ENCODE measurements at regions not wholly inside any gene's neighbourhood (a gene's known extent, or its start where the extent isn't known, plus 50 kb on each side); places are given as distances from the start of the nearest gene placed in this dataset.
"Not testable (repeated sequence)": the region's sequence is repeated elsewhere in the genome, so short reads cannot be mapped to it uniquely, and the experiment has no call there.

DNA sequence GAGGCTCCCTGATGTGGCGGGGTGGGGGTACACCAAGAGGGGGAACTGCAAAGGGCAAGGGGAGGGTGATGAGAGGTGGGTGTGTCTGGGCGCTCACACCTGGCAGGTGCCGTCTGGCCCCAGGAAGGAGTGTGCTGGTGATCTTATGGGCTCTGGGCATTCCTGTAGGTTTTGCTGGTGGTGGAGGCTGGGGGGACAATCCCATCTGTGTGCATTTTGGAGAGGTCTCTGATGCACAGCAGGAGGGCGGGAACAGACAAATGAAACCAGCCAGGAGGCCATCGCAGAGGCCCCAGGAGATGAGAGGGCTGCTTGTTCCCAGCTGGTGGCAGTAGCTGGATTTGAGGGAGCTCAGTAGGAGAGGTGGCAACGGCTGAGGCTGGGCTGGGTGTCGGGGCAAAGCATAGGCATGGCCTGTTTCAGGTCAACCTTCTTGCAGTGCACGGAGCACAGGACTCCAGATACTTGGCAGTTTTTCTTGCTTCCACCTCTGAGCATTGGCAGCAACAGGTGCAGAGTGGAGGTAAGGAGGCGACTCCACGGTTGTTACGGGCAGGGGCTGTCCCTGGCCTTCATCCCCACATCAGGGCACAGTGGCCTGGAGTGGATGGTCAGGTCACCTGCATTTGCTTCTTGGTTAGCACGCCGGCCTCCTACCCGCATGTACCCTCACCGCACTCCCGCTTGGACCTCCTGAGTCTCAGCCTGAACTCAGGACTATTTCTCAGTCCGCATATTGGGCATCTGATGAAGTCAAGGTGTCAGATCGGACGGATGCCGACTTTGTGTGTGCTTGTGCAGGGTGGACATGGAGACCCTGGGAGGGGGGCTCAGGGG lies 194.2 kb upstream of the HDAC4 start:
- DNase-seq: no peak

DNA sequence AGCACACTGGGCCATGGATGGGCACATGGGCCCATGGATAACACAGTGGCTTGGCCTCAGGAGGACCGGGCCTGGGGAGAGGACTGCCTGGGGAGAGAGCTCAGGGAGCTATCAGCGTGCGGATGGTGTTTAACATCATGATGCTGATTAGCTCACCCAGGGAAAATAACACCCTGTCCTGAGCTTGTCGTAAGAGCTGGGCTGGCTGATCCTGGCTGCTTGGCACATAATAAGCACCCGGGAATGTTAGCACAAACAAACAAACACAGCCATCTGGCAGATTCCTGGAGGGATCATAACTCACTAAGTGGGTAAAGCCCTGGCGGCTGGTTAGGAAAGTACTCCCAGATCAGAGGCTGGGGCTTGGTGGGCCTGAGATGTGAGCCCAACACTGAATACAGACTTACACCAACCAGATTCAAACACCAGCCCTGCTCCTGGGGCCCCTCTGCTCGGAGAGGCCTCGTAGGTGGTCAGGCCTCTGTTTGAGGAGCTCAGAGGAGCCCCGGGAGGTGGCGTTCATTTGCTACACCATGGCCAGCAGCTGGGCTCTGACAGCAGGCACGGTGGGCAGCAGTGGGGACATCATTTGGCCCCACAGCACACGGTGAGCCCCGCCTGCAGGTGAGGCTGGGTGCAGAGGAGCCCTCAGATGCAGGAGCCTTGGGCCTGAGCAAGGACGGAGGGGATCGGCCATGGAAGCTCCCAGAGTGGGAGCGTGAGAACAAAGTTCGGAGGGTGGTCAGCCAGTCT lies 193.4 kb upstream of the HDAC4 start:
- no peak for DNase-seq

DNA sequence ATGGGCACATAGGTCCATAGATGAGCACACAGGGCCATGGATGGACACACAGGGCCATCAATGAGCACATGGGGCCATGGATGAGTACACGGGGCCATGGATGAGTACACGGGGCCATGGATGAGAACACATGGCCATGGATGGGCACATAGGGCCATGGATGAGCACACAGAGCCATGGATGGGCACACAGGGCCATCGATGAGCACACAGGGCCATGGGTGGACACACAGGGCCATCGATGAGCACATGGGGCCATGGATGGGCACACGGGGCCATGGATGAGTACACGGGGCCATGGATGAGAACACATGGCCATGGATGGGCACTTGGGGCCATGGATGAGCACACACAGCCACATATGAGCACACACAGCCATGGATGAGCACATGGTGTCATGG lies 192.6 kb upstream of the HDAC4 start:
- DNase-seq: no peak

DNA sequence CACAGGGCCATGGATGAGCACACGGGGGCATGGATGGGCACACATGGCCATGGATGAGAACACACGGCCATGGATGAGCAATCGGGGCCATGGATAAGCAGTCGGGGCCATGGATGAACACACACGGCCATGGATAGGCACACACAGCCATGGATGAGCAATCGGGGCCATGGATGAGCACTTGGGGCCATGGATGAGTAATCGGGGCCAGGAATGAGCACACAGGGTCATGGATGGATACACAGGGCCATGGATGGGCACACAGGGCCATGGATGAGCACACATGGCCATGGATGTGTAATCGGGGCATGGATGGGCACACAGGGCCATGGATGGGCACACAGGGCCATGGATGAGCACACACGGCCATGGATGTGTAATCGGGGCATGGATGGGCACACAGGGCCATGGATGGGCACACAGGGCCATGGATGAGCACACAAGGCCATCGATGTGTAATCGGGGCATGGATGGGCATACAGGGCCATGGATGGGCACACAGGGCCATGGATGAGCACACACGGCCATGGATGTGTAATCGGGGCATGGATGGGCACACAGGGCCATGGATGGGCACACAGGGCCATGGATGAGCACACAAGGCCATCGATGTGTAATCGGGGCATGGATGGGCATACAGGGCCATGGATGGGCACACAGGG lies 191.9 kb upstream of the HDAC4 start:
- not testable (repeated sequence) for DNase-seq

DNA sequence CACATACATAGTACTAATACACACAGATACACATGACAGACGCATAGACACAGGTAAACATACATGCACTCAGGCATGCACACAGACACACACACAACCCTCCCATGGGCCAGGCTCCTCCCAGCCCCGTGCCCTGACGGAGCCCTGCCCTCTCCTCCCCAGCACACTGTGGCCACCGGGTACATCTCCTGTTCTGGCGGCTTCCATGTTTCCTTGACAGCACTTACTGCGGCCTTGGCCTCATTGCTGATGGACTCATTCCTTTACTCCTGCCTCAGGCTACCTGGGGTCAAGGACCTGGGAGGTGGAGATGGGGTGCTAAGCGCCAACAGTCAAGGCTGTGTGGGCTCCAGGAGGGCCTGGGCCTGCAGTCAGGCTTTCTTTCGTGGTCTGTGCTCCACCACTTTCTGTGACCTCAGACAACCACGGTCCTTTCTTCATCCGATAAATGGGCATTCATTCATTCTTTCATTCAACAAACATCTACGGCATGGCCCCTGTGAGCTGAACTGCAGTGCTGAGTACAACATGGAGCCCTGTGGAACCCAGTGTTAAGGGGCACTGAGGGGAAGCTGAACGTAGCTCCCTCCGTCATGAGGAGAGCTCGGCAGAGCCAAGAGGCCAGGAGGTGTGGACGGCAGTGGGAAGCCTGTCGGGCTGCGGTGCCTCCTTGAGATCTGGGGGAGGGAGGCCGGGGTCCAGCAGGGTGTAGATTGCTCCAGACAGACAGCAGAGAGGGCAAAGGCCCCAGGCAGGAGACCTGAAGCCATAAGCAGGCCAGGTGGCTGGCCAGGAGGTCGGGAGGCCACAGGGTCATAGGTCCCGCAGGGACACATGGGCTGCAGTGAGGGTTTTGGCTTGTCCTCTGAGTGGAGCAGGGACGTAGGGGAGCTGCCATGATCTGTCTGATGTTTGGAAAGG lies 190.4 kb upstream of the HDAC4 start:
- no peak for DNase-seq

DNA sequence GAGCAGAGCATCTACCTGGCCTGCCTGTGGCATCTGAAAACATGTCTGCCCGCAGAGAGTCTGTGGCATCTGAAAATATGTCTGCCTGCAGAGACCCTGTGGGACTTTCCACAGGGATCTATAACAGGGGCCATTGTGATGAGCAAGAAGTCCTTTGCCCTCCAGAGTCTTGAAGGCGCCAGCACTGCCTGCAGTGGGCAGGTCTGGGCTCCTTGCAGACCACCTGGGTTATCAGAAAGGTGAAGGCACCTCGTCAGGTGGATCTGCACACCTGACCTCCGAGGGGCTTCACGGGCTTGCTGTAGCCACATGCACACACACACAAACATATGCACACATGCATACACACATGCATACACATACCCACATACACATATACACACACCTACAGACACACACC lies 189.5 kb upstream of the HDAC4 start:
- DNase-seq: no peak

DNA sequence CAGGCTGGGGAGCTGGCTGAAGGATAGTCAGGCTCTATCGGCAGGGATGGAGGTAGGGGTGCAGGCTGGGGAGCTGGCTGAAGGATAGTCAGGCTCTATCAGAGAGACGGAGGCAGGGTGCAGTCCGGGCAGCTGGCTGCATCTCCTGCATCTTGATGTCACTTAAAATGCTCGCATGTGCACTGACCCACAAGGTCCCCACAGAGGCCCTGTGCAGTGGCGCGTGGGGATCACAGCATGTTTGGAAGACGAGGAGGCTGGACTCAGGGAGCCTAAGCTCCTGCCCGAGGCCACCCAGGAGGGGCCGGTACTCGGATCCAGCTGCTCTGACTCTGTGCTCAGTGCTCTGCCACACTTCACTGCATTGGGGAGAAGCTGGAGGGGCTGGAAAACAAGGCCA lies 189.0 kb upstream of the HDAC4 start:
- DNase-seq: no peak

DNA sequence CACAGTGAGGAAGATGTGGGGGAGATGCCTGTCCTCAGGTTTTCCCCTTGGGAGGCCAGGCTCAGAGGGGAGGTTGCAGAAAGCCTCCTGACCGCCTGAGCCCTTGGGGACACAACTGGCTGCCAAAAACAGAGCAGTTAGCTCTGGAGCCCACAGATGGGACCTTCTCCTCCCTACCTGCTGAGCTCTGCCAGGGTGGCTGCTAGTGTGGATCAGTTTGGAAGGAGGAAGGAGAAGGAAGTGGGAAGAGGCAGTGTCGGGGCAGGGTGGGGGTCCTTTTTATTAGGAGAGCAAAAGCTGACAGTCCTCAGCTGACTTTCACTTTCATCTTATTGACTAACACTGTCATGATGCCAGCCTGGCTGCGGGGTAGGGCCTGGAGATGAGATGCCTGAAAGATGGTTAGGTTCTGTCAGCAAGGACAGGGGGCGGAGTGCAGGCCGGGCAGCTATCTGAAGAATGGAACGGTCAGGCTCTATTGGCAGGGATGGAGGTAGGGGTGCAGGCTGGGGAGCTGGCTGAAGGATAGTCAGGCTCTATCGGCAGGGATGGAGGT lies 188.5 kb upstream of the HDAC4 start:
- no peak for DNase-seq

DNA sequence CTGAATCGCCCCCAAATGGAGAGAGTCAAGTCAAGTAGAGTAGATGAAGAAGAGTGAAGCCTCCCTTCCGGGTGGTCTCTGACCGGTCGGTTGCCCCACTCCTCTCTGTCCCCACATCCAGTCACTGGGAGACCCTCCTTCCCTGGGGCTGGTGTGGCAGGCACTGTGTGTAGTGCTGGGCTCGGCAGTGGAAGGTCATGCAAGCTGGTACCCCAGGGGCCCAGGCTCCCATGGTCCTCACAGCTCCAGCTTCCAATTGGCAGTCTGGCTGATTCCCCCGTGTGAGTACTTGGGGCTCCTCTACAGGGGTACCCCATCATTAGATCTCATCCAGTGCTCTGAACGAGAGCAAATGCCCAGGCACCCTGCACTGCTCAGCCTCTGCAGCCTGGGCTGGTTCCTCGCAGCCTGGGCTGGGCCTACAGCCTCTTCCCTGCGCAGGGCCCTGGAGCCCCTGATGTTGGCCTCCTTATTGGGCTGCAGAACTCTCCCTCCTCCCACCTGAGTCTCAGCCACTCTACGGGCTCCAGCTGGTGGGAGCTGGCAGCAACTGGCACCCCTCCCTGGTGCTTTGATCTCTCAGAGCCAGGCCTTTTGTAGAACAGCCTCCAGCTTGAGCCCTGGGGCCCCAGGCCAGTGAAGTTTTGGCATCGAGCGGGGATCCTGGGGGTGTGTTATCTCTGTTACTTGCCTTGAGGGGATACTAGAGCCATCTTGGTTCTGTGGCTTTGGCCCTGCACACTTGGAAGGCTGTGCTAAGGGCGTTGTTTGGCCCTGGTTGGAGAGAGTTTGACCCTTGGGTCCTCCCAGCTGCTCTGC lies 187.8 kb upstream of the HDAC4 start:
- no peak for DNase-seq

DNA sequence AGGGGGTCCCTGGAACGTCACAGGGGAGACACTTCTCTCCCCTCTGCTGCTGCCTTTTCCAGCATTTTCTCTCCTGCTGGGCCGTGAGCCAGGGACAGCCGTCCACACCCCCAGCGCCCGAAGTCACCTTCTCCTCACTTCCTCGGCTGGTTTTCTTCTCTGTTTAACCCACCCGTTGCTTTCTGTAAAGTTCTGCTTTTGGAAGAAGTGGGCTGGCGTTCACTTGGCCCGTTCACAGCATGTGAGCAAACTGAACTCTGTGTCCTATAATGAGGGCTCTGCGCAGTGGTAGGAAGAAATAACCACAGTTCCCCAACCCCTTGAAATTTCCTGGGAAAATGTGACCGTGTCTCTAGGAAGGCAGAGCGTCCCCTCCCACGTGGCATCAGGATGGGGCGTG lies 187.0 kb upstream of the HDAC4 start:
- no peak for DNase-seq

DNA sequence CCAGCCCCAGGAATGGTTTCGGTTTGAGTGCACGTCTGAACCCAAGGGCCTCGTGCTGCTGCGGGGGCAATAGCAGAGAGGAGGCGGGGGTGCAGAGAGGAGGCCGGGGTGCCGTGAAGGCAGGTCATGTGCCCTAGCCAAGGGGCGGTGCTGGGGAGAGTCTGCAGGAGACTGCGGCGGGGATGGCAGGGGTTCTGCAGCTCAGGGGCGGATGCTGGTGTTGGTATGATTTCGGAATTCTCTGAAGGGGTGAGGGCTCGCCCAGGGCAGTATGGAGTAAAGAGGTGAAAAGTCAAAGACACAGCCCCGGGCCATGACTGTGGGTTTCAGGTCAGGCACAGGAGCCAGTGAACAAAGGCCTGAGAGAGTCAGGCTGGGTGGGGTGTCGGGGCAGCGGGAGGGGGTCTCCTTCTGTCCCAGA lies 186.5 kb upstream of the HDAC4 start:
- DNase-seq: no peak

DNA sequence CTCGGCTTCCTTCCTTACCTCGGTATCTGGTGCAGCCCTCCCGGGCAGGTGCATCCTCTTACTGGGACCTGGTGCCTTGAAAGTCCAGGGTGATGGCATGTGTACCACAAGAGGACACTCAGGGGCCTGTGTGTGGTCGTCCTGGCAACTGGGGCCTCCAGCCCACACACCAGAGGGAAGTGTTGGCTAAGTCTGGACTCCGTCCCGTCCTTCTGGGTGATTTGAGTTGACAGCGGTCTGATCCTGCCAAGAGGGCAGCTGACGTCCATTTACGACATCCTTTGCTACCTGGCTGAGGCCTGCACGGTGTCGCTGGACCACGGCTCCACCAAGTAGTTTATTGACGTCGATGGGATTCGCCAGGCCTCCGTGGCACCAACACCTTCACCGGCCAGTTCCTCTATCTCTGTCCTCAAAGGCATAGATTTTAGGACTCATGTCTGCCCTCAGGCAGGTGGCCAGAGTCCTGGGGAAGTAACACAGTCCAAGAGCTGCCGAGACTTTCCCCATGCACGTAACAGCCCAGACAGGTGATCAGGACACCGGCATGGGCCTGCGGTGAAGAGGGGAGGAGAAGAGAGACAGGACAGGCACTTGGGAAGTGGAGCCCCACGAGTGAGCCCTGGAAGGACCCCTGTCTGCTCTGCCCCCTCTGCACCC lies 186.0 kb upstream of the HDAC4 start:
- DNase-seq: no peak

DNA sequence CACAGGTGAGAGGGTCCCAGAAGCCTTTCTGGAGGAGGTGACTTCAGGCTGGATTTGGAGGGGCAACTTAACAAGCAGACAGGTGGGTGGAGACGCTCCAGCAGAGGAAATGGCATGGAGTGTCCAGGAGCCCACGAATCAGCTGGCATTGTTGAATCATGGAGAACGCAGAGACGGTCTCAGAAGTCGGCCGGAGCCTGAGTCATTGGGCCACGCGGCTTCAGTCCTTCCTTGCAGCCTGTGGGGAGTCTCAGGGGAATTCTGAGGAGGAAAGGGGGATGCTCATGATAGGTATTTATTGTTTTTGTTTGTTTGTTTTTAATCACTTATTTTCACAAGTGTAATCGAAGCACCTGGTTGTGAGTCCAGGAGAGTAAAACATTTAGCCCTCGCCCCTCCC lies 184.6 kb upstream of the HDAC4 start:
- DNase-seq: no peak

DNA sequence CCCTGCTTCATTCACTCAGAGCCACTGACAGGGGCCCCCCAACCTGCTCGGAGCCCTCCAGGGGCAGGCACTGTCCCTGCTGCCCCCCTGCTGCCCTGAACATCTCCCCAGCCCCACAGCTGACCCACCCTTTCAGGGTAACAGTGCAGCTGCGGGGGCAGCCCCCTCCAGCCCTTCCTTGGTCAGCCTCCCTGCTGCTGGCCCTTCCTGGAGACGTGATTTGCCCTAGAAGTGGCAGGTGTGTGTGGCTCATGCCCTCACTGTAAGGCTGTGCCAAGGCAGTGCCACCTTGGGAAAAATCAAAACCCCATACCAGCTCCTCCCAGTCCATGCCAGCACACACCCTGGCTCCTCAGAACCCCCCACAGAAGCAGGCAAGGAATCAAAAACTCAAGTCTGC lies 184.2 kb upstream of the HDAC4 start:
- no peak for DNase-seq

DNA sequence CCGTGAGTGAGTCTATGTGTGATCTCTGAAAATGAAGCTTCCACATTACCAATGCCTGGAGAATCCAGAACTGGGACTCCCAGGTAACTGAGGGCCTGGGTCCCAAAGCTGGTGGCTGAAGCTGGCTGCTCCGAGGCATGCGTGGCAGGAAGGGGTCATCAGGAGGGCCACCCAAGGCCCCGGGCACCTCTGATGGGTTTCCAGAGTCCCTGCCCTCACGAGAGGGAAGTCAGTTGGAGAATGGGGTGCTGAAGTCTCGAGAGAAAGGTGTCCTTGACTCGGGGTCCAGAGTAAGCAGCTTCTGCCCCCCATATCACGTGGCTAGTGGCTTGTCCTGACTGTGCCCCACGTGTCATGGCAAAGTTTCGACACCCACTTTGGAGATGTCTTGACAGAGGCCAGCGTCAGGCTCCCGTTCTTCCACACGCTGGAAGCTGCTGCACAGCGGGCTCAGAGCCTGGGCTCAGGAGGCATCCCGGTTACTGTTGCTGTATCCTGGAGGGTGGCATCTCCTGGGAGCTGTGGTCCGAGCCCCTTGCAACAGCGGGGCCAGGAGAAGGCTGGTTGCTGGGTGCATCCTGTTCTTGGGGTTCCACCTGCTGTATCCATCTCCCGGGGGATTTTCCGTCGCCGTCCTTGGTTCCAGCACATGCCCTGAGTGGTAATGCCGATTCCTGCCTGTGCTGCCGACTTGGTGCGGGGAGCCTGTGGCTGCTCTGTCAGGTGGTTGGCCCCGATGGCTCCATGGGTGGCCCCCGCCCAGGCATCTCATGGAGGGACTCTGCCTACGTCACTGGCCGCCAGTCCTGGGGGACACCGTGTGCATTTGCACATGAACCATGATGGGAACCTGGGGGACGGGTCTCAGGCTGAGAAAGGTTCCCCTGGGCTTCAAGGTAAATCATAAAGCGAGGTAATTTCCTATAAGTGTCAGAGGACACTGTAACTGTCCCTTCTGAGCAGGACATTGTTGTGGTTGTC lies 183.3 kb upstream of the HDAC4 start:
- no peak for DNase-seq

DNA sequence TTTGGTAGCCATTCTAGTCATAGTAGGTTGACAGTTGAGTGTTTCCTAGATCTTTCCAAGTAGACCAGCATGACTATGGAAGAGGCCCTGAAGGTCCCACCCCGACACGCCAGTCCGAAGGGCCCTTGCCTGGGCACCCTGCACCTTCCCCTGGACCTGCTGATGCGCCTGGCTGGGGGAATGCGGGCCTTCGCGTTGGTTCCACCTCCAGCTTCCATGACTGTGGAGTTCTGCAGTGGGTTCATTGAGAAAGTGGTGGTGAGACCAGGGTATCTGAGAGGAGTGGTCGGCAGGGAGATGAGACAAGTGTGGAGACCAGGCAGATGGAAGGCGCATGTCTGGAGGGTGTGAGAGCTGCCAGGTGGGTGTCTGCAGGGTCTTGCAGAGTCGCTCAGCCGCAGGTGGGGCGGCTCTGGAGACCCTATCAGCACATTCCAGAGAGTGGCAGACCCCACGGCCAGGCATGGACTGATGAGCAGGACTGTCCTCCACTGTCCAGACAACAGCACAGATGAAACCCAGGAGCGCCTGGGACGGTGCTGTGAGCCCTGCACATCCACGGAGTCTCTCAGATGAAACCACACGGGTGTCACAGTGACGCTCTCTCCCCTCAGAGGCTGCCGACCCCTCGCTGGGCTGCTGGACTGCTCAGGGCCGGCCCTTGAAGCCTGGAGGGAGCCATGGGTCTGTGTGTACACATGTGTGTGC lies 182.5 kb upstream of the HDAC4 start:
- no peak for DNase-seq

DNA sequence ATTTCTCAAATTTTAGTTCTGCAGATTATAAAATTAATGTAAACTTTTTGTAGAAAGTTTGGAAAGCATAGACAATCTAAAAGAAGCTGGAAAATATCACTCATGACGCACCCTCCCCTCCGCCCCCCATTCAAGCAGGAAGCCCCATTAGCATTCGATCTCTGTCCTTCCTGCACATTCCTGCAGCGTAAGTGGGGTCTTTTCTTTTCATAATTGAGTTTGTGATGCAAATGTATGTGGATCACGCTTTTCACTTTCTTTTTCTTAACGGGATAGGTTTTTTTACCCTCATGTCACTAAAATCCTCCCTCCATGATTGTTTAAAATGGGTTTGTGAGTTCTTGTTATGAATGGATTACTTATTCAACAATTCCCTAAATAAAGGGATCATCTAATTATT lies 181.7 kb upstream of the HDAC4 start:
- no peak for DNase-seq

DNA sequence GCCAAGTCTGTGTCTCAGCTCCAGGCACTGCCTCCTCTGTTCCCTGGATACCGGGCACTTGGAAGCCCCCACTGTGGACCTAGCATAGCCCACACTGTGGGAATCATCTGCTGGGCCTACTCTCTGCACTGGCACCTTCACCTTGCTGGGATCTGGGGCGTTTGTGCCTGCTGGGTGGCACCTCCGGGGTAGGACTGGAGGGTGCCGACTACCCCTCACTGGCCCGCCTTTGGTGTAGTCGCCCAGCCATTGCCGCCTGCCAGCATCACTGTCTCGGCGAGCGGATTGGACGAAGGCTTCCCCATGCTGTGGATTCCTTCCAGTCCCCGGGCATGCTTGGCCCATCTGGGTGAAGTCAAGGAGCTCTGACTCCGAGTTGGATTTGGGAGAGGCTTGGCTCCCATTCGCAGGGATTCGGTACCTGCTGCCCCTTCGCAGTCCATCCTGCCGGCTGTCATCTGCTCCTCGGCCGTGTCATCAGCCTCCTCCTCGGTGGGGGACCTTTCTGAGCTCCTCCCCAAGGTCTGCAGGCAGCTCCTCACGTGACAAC lies 180.6 kb upstream of the HDAC4 start:
- DNase-seq: no peak

DNA sequence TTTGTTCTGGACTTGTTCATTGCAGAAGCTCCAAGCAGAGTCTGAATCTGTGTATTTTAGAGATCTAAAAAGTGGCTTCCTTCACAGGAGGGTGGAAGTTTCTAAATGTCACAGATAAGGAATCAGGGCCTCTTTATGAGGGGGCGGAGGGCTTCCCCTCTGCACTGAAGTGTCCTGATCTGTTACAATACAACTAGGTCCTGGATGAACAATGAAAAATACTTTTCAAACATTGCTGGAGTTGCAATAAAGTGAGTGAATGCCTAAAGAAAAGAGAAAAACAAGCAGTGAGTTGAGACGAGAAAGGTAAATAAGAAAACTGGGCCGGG lies 179.3 kb upstream of the HDAC4 start:
- no peak for DNase-seq
